ENCODE measurements at regions not wholly inside any gene's neighbourhood (a gene's known extent, or its start where the extent isn't known, plus 50 kb on each side); places are given as distances from the start of the nearest gene placed in this dataset.

- ATAC-seq (no peak), DNase-seq (ENCODE audit: low read depth, low spot score) (no peak), FAIRE-seq (no peak)
- no peaks in the 10 kb centered on the region for H3K27me3 ChIP-seq (replicated peaks in 1 of 2; ENCODE audit: control insufficient read depth in 2 of 2, insufficient read depth in 2 of 2, low read length in 1 of 2)
- no peaks in the 10 kb centered on the region for H3K4me1 ChIP-seq (ENCODE audit: control insufficient read depth, insufficient read depth, low read length)
- H3K4me2 ChIP-seq (ENCODE audit: control insufficient read depth, insufficient read depth): no peak overlapping the region
- CTCF ChIA-PET: no interaction called here
- H3K9ac ChIP-seq (ENCODE audit: control insufficient read depth, insufficient read depth, low read length): no peak overlapping the region
- H3K27ac ChIP-seq (ENCODE audit: control insufficient read depth, insufficient read depth): no peak overlapping the region
- no TSS peak for BruUV-seq (replicated peaks)
- H2AFZ ChIP-seq (ENCODE audit: control insufficient read depth, low read depth, low read length): no peak overlapping the region
- no peaks in the 10 kb centered on the region for H4K20me1 ChIP-seq (ENCODE audit: control insufficient read depth, insufficient read depth)
- SMC1A ChIA-PET (ENCODE audit: uncharacterized antibody, unreplicated experiment): no interaction called here
- RAD21 ChIA-PET (ENCODE audit: unreplicated experiment): no interaction called here
- no peak overlapping the region for H3K4me3 ChIP-seq
- H3K9me3 ChIP-seq (replicated peaks; ENCODE audit: control insufficient read depth, insufficient read depth, low read length): no peaks in the 10 kb centered on the region
- no peak for TF ChIP-seq ZNF207 (IDR thresholded peaks at IDR 0.05; ENCODE audit: borderline replicate concordance)
- no peak for TF ChIP-seq SMAD1 (IDR thresholded peaks at IDR 0.05; ENCODE audit: low read depth, partially characterized antibody)
- H3K36me3 ChIP-seq (ENCODE audit: control insufficient read depth in 2 of 2, insufficient read depth in 2 of 2, low read length in 1 of 2): no peaks in the 10 kb centered on the region
- H3K79me2 ChIP-seq (ENCODE audit: control insufficient read depth, insufficient read depth, low read length): no peaks in the 10 kb centered on the region
- POLR2A ChIA-PET: no interaction called here
- in situ Hi-C loops (cut with MboI): no loop called here
- intact Hi-C loops (cut with micrococcal nuclease; ENCODE audit: unreplicated experiment): no loop called here
These were observed 1400.7 kb downstream of the OTOL1 start for GRCh38 chr3:162897291-162897690.

- H3K4me2 ChIP-seq (ENCODE audit: control insufficient read depth, insufficient read depth): no peak overlapping the region
- 4% methylated on average over 2 of the region's 2 CpGs for WGBS (ENCODE audit: insufficient coverage, insufficient replicate concordance, low lambda C conversion rate, missing lambda C conversion rate)
- H3K79me2 ChIP-seq (ENCODE audit: control insufficient read depth, insufficient read depth, low read length): no peaks in the 10 kb centered on the region
- H3K27me3 ChIP-seq (replicated peaks in 1 of 2; ENCODE audit: control insufficient read depth in 2 of 2, insufficient read depth in 2 of 2, low read length in 1 of 2): no peaks in the 10 kb centered on the region
- no peaks in the 10 kb centered on the region for H3K9me3 ChIP-seq (replicated peaks; ENCODE audit: control insufficient read depth, insufficient read depth, low read length)
- H3K36me3 ChIP-seq (ENCODE audit: control insufficient read depth in 2 of 2, insufficient read depth in 2 of 2, low read length in 1 of 2): no peaks in the 10 kb centered on the region
- H3K9ac ChIP-seq (ENCODE audit: control insufficient read depth, insufficient read depth, low read length): no peak overlapping the region
- no TSS peak for BruUV-seq (replicated peaks)
- DNase-seq (ENCODE audit: low read depth, low spot score) (no peak), ATAC-seq (no peak), FAIRE-seq (no peak)
- POLR2A ChIA-PET: no interaction called here
- no peaks in the 10 kb centered on the region for H4K20me1 ChIP-seq (ENCODE audit: control insufficient read depth, insufficient read depth)
- H3K4me3 ChIP-seq: no peak overlapping the region
- intact Hi-C loops (cut with micrococcal nuclease; ENCODE audit: unreplicated experiment): no loop called here
- no peak overlapping the region for H3K27ac ChIP-seq (ENCODE audit: control insufficient read depth, insufficient read depth)
- in situ Hi-C loops (cut with MboI): no loop called here
- no peak overlapping the region for H2AFZ ChIP-seq (ENCODE audit: control insufficient read depth, low read depth, low read length)
- CTCF ChIA-PET: no interaction called here
- H3K4me1 ChIP-seq (ENCODE audit: control insufficient read depth, insufficient read depth, low read length): no peaks in the 10 kb centered on the region
- SMC1A ChIA-PET (ENCODE audit: uncharacterized antibody, unreplicated experiment): no interaction called here
- RAD21 ChIA-PET (ENCODE audit: unreplicated experiment): no interaction called here
- TF ChIP-seq POLR2A (IDR thresholded peaks at IDR 0.05; ENCODE audit: low read depth, low read length) (no peak), POU2F2 (IDR thresholded peaks at IDR 0.05; ENCODE audit: borderline replicate concordance, low read depth, low read length) (no peak), SP1 (IDR thresholded peaks at IDR 0.05; ENCODE audit: low read depth, low read length) (no peak), REST (IDR thresholded peaks at IDR 0.05; ENCODE audit: low read depth, low read length) (no peak), RFX5 (IDR thresholded peaks at IDR 0.05; ENCODE audit: low read depth, low read length) (no peak), E2F8 (IDR thresholded peaks at IDR 0.05; ENCODE audit: low read depth, partially characterized antibody) (no peak), NR2C1 (IDR thresholded peaks at IDR 0.05) (no peak)
- TF ChIP-seq, protein P1, sequence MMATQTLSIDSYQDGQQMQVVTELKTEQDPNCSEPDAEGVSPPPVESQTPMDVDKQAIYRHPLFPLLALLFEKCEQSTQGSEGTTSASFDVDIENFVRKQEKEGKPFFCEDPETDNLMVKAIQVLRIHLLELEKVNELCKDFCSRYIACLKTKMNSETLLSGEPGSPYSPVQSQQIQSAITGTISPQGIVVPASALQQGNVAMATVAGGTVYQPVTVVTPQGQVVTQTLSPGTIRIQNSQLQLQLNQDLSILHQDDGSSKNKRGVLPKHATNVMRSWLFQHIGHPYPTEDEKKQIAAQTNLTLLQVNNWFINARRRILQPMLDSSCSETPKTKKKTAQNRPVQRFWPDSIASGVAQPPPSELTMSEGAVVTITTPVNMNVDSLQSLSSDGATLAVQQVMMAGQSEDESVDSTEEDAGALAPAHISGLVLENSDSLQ (IDR thresholded peaks at IDR 0.05): no peak
These were observed 1435.9 kb downstream of the OTOL1 start for GRCh38 chr3:162932503-162932902.
